ENCODE measurements at regions not wholly inside any gene's neighbourhood (a gene's known extent, or its start where the extent isn't known, plus 50 kb on each side); places are given as distances from the start of the nearest gene placed in this dataset.
A peak's percentile ranks its signal among the peaks of the same experiment; 100 is the strongest.

GRCh38 chr4:184890499-184890898 is 64.7 kb upstream of the ACSL1 start:
- 51 to 58% (median 56%) methylated on average over 5 of the region's 5 CpGs for WGBS, 4 donors
- intact Hi-C loops (cut with DNase I), result no loop called here
- no peaks in the 10 kb centered on the region for H3K36me3 ChIP-seq
- no peak overlapping the region for H3K27ac ChIP-seq
- TF ChIP-seq, protein P1, sequence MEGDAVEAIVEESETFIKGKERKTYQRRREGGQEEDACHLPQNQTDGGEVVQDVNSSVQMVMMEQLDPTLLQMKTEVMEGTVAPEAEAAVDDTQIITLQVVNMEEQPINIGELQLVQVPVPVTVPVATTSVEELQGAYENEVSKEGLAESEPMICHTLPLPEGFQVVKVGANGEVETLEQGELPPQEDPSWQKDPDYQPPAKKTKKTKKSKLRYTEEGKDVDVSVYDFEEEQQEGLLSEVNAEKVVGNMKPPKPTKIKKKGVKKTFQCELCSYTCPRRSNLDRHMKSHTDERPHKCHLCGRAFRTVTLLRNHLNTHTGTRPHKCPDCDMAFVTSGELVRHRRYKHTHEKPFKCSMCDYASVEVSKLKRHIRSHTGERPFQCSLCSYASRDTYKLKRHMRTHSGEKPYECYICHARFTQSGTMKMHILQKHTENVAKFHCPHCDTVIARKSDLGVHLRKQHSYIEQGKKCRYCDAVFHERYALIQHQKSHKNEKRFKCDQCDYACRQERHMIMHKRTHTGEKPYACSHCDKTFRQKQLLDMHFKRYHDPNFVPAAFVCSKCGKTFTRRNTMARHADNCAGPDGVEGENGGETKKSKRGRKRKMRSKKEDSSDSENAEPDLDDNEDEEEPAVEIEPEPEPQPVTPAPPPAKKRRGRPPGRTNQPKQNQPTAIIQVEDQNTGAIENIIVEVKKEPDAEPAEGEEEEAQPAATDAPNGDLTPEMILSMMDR (IDR thresholded peaks at IDR 0.05), result no peak
- no peak for TF ChIP-seq POLR2A (IDR thresholded peaks at IDR 0.05)
- no peaks in the 10 kb centered on the region for H3K27me3 ChIP-seq
- DNase-seq (no peak), ATAC-seq (no peak)
- no peak overlapping the region for H3K4me3 ChIP-seq
- H3K4me1 ChIP-seq, result peaks cover 0 to 22% (median 0%) of the 10 kb centered on the region in 12 donors
- H3K9me3 ChIP-seq, result peaks cover 0 to 4% (median 0%) of the 10 kb centered on the region in 12 donors

- Histone ChIP-seq H3K9me3 (peaks cover 0 to 4% (median 0%) of the 10 kb centered on the region in 12 donors), H3K27me3 (peaks cover 0 to 1% (median 0%) of the 10 kb centered on the region in 9 donors), H3K36me3 (no peaks in the 10 kb centered on the region), H3K4me1 (peaks cover 0 to 35% (median 0%) of the 10 kb centered on the region in 12 donors), H3K4me3 (no peak overlapping the region), H3K27ac (no peak overlapping the region)
- ATAC-seq (no peak), DNase-seq (no peak)
- TF ChIP-seq, protein P1 (IDR thresholded peaks at IDR 0.05), result no peak
- intact Hi-C loops (cut with DNase I), result no loop called here
- 97 to 100% (median 98%) methylated on average over 2 of the region's 2 CpGs for WGBS, 4 donors
Measured at GRCh38 chr4:184891816-184892397, 66.1 kb upstream of the ACSL1 start.

DNA sequence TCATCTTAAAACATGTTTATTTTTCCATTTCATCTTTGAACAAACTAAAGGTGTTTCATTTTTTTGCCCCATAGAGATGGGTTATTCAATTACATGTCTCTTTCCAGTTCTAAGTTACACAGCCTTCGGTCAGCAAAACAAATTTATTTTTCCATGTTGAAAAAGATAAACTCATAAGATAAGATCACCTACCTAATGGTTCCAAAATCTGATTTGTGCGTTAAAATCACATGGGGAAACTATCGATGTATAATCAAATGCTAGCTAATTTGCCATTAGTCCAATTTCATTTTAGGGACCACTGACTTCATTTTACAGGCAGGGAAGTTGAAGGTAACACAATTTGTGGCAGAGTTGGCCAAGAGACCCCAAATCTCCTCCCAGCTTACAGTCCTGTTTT is 67.2 kb upstream of the ACSL1 start:
- TF ChIP-seq, protein P1 (IDR thresholded peaks at IDR 0.05), result no peak
- TF ChIP-seq POLR2A (IDR thresholded peaks at IDR 0.05), result no peak

DNA sequence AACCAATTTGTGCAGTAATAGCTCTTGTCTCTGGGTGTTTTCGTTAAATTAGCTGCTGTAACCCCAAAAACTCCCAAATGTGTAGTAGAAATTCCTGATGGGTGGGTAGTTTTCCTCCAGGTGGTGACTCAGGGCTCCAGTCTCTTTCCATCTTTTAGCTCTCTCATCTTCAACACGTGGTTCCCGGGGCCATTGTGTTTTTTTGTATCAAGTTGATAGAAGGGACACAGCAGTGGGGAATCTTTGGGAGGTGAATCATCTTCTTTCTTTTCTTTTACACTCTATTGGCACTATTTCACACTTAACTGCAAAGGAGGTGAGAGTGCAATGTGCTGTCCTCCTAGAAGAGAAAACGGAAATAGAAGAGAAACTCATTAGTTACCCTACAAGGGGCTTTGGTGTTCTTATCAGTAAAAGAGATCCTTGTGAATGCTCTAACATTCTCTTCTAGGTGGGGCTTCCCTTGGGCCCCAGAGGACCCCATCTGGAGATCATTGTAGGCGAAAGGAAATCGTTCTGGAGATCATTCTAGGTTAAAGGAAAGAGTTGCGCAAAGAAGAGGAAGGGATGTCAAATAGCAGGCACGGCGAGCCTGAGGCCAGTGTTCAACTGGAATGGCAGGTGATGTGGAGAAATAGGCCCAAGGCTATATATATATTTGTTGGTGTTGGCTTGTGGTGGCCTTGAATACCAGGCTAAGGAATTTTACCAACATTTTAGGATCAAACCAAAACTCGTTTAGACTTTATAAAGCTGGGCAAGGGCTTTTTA is 68.2 kb upstream of the ACSL1 start:
- Histone ChIP-seq H3K9me3 (peaks cover 0 to 4% (median 0%) of the 10 kb centered on the region in 12 donors), H3K4me1 (peaks cover 0 to 55% (median 4%) of the 10 kb centered on the region in 12 donors), H3K36me3 (no peaks in the 10 kb centered on the region), H3K4me3 (no peak overlapping the region), H3K27me3 (peaks cover 0 to 3% (median 0%) of the 10 kb centered on the region in 9 donors), H3K27ac (no peak overlapping the region)
- DNase-seq (no peak), ATAC-seq (peak in 1 of 4 donors; percentile 23)
- intact Hi-C loops (cut with DNase I), result no loop called here
- TF ChIP-seq, protein P1 (IDR thresholded peaks at IDR 0.05), result no peak
- no peak for TF ChIP-seq POLR2A (IDR thresholded peaks at IDR 0.05)
- WGBS, 4 donors, result 68 to 76% (median 71%) methylated on average over 10 of the region's 10 CpGs

More for the DNA sequence above, 67.2 kb upstream of the ACSL1 start:
- ATAC-seq (no peak), DNase-seq (no peak)
- H3K9me3 ChIP-seq, result peaks cover 0 to 4% (median 0%) of the 10 kb centered on the region in 12 donors
- H3K36me3 ChIP-seq, result no peaks in the 10 kb centered on the region
- WGBS, 4 donors, result 93 to 96% (median 94%) methylated on average over 3 of the region's 3 CpGs
- H3K27ac ChIP-seq, result no peak overlapping the region
- intact Hi-C loops (cut with DNase I), result no loop called here
- H3K27me3 ChIP-seq, result peaks cover 0 to 3% (median 0%) of the 10 kb centered on the region in 9 donors
- H3K4me3 ChIP-seq, result no peak overlapping the region
- H3K4me1 ChIP-seq, result peaks cover 0 to 45% (median 3%) of the 10 kb centered on the region in 12 donors

All from heart left ventricle (tissue), 16 donors.